ENCODE measurements at regions not wholly inside any gene's neighbourhood (a gene's known extent, or its start where the extent isn't known, plus 50 kb on each side); places are given as distances from the start of the nearest gene placed in this dataset.

GRCh38 chr6:16038938-16039337, 89.9 kb upstream of the MYLIP start:
- no peak for TF ChIP-seq CTCF (conservative IDR thresholded peaks at IDR 0.05 in 1 of 2, IDR thresholded peaks at IDR 0.05 in 1 of 2; ENCODE audit: extremely low read depth in 1 of 2, insufficient read depth in 1 of 2, low read depth in 1 of 2, low read length in 2 of 2)
- TF ChIP-seq EZH2 (IDR thresholded peaks at IDR 0.05; ENCODE audit: borderline replicate concordance, low read length), result no peak

Data from mammary epithelial cell (primary cell).